ENCODE measurements at regions not wholly inside any gene's neighbourhood (a gene's known extent, or its start where the extent isn't known, plus 50 kb on each side); places are given as distances from the start of the nearest gene placed in this dataset.

DNA sequence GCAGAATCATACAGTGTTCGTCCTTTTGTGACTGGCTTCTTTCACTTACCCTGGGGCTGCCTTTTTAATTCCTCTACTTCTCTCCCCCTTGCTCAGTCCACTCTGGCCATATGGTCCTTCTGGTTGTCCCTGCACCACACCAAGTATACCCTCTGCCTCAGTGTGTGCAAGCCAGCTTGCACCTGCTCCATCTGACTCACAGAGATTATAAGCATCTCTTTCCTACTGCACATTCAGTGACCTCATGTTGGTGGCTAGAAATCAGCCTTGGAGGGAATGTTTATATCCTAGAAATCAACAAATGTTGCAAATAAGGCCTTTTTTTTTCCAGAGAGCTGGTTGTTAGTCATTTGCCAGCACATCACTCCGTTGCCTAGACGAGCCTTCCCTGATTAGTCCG lies 67.5 kb upstream of the C10orf90 start:
- no peak for TF ChIP-seq POLR2A (IDR thresholded peaks at IDR 0.05)
- TF ChIP-seq, protein P1, sequence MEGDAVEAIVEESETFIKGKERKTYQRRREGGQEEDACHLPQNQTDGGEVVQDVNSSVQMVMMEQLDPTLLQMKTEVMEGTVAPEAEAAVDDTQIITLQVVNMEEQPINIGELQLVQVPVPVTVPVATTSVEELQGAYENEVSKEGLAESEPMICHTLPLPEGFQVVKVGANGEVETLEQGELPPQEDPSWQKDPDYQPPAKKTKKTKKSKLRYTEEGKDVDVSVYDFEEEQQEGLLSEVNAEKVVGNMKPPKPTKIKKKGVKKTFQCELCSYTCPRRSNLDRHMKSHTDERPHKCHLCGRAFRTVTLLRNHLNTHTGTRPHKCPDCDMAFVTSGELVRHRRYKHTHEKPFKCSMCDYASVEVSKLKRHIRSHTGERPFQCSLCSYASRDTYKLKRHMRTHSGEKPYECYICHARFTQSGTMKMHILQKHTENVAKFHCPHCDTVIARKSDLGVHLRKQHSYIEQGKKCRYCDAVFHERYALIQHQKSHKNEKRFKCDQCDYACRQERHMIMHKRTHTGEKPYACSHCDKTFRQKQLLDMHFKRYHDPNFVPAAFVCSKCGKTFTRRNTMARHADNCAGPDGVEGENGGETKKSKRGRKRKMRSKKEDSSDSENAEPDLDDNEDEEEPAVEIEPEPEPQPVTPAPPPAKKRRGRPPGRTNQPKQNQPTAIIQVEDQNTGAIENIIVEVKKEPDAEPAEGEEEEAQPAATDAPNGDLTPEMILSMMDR (IDR thresholded peaks at IDR 0.05) = no peak

All from body of pancreas (tissue), 4 donors.